Mammary epithelial cell (primary cell): ENCODE measurements at regions not wholly inside any gene's neighbourhood (a gene's known extent, or its start where the extent isn't known, plus 50 kb on each side); places are given as distances from the start of the nearest gene placed in this dataset.

Experiments used
- EZH2 ChIP-seq: IDR thresholded peaks from 2 replicates; pipeline ENCODE4 v1.6.1; 2012; ENCODE audit warnings: low read length, inconsistent platforms, borderline replicate concordance
- TF ChIP-seq, protein P1 (sequence below), 2 donors: IDR thresholded peaks in 1 of 2; conservative IDR thresholded peaks in 1 of 2; 2 replicates each; pipeline ENCODE4 v1.5.1; 2011 to 2012; ENCODE audit warnings: inconsistent platforms in 2 of 2, low read length in 2 of 2, mild to moderate bottlenecking in 2 of 2, control low read depth in 1 of 2, low read depth in 1 of 2; ENCODE audit not compliant: insufficient read depth in 1 of 2; ENCODE audit errors: extremely low read depth in 1 of 2

- TF ChIP-seq, protein P1, sequence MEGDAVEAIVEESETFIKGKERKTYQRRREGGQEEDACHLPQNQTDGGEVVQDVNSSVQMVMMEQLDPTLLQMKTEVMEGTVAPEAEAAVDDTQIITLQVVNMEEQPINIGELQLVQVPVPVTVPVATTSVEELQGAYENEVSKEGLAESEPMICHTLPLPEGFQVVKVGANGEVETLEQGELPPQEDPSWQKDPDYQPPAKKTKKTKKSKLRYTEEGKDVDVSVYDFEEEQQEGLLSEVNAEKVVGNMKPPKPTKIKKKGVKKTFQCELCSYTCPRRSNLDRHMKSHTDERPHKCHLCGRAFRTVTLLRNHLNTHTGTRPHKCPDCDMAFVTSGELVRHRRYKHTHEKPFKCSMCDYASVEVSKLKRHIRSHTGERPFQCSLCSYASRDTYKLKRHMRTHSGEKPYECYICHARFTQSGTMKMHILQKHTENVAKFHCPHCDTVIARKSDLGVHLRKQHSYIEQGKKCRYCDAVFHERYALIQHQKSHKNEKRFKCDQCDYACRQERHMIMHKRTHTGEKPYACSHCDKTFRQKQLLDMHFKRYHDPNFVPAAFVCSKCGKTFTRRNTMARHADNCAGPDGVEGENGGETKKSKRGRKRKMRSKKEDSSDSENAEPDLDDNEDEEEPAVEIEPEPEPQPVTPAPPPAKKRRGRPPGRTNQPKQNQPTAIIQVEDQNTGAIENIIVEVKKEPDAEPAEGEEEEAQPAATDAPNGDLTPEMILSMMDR (conservative IDR thresholded peaks at IDR 0.05 in 1 of 2, IDR thresholded peaks at IDR 0.05 in 1 of 2; ENCODE audit: extremely low read depth in 1 of 2, insufficient read depth in 1 of 2, low read depth in 1 of 2, low read length in 2 of 2): no peak
- TF ChIP-seq EZH2: no peak
These were observed 256.3 kb downstream of the OGFRL1 start for GRCh38 chr6:71544906-71545305.
